WTC11 (cell line): ENCODE measurements at regions not wholly inside any gene's neighbourhood (a gene's known extent, or its start where the extent isn't known, plus 50 kb on each side); places are given as distances from the start of the nearest gene placed in this dataset.

ENCODE experiments used
- CREB1 ChIP-seq: sonication (generic); formaldehyde crosslinking; IDR thresholded peaks from 2 replicates; pipeline ENCODE4 v1.8.0; 2023; ENCODE audit warnings: mild to moderate bottlenecking, missing genetic modification reagents
- CTCF ChIP-seq: fragments of 200-600 bp; IDR thresholded peaks from 2 replicates; pipeline ENCODE4 v1.8.0; 2022; ENCODE audit warnings: antibody characterized with exemption
- ERG ChIP-seq: fragments of 250-450 bp; sonication (Bioruptor Pico); IDR thresholded peaks from 2 replicates; pipeline ENCODE4 v1.8.0; 2021; ENCODE audit warnings: mild to moderate bottlenecking
- FOXK1 ChIP-seq: sonication (generic); formaldehyde crosslinking; IDR thresholded peaks from 2 replicates; pipeline ENCODE4 v1.8.0; 2022; ENCODE audit warnings: mild to moderate bottlenecking, moderate library complexity, missing genetic modification reagents
- JAZF1 ChIP-seq: fragments of 250-450 bp; sonication (Bioruptor Pico); IDR thresholded peaks from 2 replicates; pipeline ENCODE4 v1.9.0; 2021; ENCODE audit warnings: moderate library complexity, mild to moderate bottlenecking, inconsistent platforms
- NR1H2 ChIP-seq: sonication (generic); formaldehyde crosslinking; IDR thresholded peaks from 2 replicates; pipeline ENCODE4 v1.9.0; 2021; ENCODE audit warnings: mild to moderate bottlenecking, moderate library complexity, missing genetic modification reagents
- TCF7 ChIP-seq: sonication (generic); formaldehyde crosslinking; IDR thresholded peaks from 2 replicates; pipeline ENCODE4 v1.8.0; 2022; ENCODE audit warnings: mild to moderate bottlenecking, low read depth, missing genetic modification reagents, moderate library complexity
- TF ChIP-seq, protein P1 (sequence below): sonication (generic); formaldehyde crosslinking; IDR thresholded peaks from 2 replicates; pipeline ENCODE4 v1.8.1; 2023; ENCODE audit warnings: mild to moderate bottlenecking, missing genetic modification reagents, moderate library complexity
- TF ChIP-seq, protein P2 (sequence below): sonication (generic); formaldehyde crosslinking; IDR thresholded peaks from 2 replicates; pipeline ENCODE4 v1.8.0; 2022; ENCODE audit warnings: mild to moderate bottlenecking, missing genetic modification reagents

GRCh38 chr7:69516238-69516820 lies 81.9 kb upstream of the AUTS2 start:
- TF ChIP-seq CTCF (no peak), FOXK1 (CRISPR knock-in tag) (no peak), TCF7 (CRISPR knock-in tag) (no peak), JAZF1 (CRISPR knock-in tag) (no peak), CREB1 (CRISPR knock-in tag) (no peak), NR1H2 (CRISPR knock-in tag) (no peak), ERG (CRISPR knock-in tag) (no peak)
- TF ChIP-seq, protein P1, sequence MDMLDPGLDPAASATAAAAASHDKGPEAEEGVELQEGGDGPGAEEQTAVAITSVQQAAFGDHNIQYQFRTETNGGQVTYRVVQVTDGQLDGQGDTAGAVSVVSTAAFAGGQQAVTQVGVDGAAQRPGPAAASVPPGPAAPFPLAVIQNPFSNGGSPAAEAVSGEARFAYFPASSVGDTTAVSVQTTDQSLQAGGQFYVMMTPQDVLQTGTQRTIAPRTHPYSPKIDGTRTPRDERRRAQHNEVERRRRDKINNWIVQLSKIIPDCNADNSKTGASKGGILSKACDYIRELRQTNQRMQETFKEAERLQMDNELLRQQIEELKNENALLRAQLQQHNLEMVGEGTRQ (CRISPR knock-in tag), result no peak
- TF ChIP-seq, protein P2, sequence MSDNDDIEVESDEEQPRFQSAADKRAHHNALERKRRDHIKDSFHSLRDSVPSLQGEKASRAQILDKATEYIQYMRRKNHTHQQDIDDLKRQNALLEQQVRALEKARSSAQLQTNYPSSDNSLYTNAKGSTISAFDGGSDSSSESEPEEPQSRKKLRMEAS (CRISPR knock-in tag), result no peak
